NOMO-1 treated with DMSO at 0.1 percent for 48 hours (cell line): ENCODE measurements at regions not wholly inside any gene's neighbourhood (a gene's known extent, or its start where the extent isn't known, plus 50 kb on each side); places are given as distances from the start of the nearest gene placed in this dataset.

Source experiments
- DNase-seq: peaks from one replicate; lab custom pipeline; 2025; ENCODE audit not compliant: unreplicated experiment; lab: John Stamatoyannopoulos, UW

GRCh38 chr3:23740517-23740965, 65.2 kb upstream of the UBE2E1 start:
- DNase-seq: peak; percentile 45

GRCh38 chr3:23741036-23741706, 64.6 kb upstream of the UBE2E1 start:
- DNase-seq: peak; percentile 29

GRCh38 chr3:23743141-23743784, 62.5 kb upstream of the UBE2E1 start:
- no peak for DNase-seq

GRCh38 chr3:23746441-23746840, 59.3 kb upstream of the UBE2E1 start:
- no peak for DNase-seq

GRCh38 chr3:23747841-23748240, 57.9 kb upstream of the UBE2E1 start:
- no peak for DNase-seq

- peak; percentile 93 for DNase-seq
Measured at GRCh38 chr3:23748398-23749110, 57.2 kb upstream of the UBE2E1 start.

- no peak for DNase-seq
Measured at GRCh38 chr3:23749609-23750008, 56.1 kb upstream of the UBE2E1 start.

- DNase-seq: no peak
Measured at GRCh38 chr3:23750573-23751210, 55.1 kb upstream of the UBE2E1 start.

GRCh38 chr3:23751212-23751723, 54.5 kb upstream of the UBE2E1 start:
- DNase-seq: no peak

GRCh38 chr3:23752126-23752525, 53.6 kb upstream of the UBE2E1 start:
- no peak for DNase-seq

GRCh38 chr3:23754215-23754614, 51.5 kb upstream of the UBE2E1 start:
- no peak for DNase-seq
